SW 1271 (cell line): ENCODE measurements at regions not wholly inside any gene's neighbourhood (a gene's known extent, or its start where the extent isn't known, plus 50 kb on each side); places are given as distances from the start of the nearest gene placed in this dataset.

Experiments used
- DNase-seq, 2 experiments: peaks; one replicate each; lab custom pipeline; 2025; lab: John Stamatoyannopoulos, UW

DNA sequence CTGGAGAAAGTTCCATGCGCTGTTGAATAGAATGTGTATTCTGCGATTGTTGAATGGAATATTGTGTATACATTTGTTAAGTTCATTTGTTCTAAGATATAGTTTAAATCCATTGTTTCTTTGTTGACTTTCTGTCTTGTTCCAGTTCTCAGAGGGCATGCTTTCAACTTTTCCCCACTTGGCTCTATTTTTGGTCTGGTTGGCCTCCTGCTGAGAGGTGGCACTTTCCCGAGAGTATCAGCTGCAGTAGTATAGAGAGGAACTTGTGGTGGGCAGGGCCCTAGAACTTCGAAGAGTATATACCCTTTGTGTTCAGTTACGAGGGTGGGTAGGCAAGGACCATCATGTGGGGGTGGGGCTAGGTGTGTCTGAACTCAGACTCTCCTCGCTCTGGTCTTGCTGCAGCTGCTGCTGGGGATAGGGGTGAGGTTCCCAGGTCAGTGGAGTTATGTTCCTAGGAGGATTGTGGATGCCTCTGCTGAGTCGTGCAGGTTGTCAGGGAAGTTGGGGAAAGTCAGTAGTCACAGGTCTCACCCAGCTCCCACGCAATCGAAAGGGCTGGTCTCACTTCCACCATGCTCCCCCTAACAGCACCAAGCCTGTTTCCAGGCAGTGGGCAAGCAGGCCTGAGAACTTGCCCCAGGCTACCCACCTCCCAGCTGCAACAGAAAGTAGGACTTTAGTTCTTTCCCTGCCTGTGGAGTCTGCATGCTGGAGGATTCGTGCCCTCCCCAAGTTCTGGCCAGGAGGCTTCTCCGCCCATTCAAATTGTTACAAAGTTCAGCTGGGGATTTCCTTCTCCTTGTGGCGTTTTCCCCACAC lies 118.9 kb upstream of the SSTR4 start:
- no peak for DNase-seq

DNA sequence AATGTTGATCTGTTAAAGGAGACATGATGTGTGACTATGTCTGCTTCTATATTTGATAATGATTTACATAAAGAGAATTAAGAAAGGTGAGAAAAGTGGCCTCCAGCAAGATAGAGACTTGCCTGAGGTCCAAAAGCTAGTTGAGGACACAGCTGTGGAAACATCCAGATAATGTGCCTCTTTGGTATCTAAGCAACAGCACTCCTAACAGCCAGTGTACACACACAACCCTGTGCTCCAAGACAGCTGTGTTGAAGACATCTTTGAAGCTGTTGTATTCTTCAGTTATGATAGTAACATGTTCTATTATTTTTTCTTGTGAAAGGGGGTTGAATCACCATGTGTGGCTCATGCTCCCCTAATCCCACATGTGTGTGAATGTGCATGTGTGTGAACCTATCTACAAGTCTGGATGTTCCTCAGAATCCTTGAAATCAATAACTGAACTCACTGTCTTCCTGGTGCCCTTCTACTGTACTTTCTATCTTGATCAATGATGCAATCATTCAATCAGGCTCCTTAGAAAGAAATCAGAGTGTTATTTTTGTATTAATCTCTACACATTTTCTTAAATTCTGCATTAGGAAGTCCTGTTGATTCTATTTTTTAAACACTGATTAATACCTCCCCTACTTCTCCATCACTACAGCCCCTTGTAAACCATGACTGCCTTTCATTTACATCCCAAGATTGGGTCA lies 116.7 kb upstream of the SSTR4 start:
- DNase-seq: no peak

DNA sequence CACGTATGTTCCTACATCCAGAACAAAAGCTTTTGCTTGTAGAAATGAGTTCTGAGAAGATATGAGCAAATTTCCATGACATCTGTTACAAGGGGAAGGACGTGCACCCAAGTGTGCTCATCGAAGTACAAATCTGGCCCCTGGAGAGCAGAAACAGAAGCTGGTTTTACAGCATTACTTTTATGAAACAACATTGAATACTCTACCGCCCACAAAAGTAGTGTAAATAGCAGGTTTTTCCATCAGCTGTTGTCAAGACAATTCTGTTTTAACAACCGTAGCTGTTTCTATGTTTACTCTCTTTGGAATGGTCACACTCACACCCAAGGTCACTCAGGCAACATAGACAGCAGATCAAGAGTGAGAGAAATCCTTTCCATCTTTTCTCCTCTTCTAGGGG lies 114.2 kb upstream of the SSTR4 start:
- DNase-seq: no peak

DNA sequence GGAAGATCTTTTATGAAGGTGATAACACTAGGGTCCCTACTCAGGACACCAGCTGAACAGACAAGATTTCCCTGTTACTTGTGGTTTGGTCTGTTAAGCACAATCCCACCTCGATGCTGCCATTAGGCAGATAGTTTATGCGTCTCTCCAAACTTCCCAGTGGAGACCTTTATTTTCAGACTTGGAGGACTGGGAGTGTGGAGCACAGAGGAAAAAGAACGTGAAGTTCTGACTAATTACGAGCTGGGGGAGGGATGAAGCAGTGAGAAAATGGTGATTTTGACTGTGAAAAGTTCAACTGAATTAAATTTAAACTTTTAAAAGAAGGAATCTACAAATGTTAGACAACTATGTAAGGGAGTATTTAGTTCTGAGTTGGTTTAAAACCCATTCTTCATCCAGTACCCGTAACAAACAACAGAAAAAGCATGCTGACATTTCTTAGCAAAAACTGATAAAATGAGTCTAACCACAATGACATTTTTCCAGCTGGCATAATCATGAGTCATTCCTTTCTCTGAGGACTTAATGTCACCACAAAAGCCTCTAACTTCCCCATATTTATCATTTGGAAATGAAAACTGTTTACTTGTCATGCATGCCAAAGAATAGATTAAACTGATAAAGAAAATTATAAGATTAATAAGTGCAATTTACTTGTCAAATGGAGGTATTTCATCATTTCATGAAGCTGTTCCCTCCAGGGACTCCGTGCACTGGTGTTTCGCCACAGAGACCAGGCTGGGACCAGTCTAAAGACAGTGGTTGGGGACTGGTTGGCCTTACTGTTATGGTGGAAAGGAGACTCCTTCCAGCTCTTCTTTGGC lies 113.3 kb upstream of the SSTR4 start:
- DNase-seq: peak; percentile 11 to 83

DNA sequence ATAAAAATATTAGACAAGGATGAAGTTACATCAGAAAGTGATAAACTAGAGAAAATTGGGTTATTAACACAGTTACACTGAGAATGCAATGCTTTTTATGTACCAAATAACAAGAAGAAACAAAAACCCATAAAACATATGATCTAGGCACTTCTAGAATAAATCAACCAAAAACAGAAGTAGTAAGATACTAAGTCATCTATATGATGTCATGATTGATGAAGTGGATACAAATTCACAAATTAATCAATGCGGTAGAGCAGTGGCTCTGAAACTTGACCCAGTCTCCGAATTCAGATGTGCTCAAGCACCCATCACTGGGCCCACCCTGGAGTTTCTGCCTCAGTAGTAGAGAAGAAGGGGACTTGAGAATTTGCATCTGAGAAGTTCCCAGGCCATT lies 112.1 kb upstream of the SSTR4 start:
- no peak for DNase-seq

DNA sequence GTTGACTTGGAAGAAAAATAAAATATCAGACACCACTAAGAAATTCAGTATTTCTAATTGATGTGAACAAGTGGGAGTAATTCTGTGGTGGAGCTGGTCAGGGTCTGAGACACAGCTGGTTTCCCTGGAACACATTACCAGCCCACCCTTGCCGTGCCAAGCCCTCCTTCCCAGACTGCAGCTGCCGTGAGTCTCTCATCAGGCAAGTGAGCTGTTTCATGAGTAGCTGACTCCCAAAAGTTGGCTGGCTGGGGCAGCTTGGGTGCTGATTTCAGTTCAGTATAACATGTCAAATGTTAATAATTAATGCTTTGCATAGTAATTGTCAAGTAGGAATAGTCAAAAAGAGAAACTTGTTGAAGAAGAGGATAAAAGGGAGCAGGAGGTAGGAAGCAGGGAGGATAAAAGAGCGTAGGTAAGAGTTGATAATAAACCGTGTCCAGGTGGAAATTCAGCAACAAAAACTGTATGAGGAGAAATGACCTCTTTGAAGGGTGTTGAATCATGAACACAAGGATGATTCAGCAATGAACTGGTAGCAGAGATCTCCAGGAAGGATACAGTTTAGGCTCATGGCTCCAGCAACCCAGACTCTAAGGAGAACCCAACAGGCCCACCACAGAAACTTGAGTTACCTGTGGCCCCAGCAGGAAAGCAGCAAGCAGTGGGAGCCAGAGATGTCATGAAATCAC lies 110.9 kb upstream of the SSTR4 start:
- no peak for DNase-seq

DNA sequence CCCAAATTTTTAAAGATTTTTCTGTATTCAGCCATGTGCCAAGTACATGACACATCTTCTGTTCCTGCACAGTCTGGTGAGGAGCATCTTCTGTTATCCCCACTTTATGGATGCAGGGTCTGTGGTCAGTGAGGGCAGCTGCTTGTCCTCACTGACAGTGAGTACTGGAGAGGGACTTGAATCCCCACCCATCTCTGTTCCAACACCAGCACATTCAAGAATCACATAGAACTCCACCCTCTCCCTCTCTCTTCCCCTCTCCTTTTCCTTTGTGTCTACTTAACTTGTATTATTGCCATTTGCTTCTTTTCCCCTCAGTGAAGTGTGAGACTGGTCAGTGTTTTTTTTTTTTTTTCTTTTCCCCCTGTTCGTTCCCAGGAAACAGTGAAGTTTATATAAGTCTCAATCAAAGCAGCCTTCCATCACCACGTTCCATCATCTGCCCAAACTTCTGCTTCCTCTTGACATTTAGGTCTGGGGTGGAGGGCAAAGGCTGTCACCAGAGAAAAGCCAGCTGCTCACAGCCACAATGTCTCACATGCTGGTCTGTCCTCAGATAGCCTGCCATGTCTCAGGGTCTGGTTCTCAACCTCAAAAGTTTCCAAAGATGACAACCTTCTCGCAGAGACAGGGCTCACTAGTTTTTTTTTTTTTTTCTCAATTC lies 110.0 kb upstream of the SSTR4 start:
- DNase-seq: no peak

DNA sequence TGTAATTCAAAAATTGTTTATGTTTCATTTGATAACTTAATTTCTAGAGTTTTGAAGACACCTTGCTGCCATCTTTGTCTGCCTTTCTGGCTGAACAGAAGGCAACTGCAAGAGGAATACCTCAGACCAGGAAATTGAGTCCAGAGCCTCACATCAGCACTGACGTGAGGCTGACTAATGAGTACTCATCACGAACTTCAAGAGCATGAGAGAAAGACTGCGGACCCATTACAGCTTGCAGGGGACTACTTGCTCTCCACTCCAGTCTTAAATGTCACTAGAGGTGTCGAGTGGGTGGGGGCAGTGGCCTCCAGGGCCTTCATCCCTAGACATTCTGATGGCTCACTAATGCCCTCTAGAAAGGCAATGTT lies 109.5 kb upstream of the SSTR4 start:
- DNase-seq: no peak

DNA sequence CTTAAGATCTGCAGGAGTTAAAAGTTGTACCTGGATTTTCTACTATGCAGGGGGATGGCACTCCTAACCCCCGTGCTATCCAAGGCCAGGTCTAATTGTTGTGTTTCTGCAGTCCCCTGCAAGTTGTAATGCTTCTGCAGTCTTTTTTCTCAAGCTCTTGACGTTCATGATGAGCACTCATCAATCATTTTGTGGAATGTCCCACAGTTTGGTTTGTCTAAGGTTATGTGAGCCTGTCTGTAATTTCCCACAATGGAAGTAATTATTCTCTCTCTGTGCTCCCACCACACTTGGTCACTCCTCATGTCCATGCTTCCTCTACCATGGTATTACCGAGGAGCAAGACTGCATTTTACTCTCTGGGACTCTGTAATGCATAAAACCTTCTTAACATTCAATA lies 107.6 kb upstream of the SSTR4 start:
- no peak for DNase-seq

DNA sequence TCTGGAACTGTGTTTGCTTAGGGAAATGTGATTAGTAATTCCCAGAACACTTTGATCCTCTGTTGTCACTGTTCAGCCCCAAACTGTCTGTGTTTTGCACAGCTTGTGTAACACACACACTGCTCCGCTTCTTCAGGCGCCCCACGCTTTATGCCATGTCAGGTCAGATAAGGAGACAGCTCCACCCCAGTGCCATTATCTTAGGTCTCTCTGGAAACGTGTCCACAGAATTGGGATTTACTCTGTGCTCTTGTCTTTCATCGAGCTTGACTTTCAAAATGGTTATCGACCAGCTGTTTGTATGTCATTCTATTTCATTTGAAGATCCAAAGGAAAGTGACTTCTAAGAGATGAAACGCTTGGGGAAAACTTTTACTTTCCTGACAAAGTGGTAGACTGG lies 106.4 kb upstream of the SSTR4 start:
- no peak for DNase-seq

DNA sequence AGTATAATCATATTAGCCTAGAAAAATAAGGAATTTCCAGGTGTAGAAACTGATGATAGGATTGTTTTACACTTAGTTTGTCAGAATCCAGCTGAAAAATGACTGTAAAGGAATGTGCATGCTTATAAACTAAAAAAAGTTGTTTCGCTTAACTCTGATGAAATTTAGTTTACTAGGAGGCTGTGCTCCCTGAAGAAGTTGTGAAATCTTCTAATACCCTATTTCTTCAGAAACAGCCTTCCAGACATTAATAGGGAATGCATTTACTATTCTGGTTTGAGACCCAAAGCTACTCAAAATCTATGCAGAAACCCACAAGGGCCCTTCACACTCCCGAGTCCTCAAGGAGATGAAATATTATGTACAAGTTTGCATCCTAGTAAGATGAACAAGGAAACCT lies 105.5 kb upstream of the SSTR4 start:
- no peak for DNase-seq

DNA sequence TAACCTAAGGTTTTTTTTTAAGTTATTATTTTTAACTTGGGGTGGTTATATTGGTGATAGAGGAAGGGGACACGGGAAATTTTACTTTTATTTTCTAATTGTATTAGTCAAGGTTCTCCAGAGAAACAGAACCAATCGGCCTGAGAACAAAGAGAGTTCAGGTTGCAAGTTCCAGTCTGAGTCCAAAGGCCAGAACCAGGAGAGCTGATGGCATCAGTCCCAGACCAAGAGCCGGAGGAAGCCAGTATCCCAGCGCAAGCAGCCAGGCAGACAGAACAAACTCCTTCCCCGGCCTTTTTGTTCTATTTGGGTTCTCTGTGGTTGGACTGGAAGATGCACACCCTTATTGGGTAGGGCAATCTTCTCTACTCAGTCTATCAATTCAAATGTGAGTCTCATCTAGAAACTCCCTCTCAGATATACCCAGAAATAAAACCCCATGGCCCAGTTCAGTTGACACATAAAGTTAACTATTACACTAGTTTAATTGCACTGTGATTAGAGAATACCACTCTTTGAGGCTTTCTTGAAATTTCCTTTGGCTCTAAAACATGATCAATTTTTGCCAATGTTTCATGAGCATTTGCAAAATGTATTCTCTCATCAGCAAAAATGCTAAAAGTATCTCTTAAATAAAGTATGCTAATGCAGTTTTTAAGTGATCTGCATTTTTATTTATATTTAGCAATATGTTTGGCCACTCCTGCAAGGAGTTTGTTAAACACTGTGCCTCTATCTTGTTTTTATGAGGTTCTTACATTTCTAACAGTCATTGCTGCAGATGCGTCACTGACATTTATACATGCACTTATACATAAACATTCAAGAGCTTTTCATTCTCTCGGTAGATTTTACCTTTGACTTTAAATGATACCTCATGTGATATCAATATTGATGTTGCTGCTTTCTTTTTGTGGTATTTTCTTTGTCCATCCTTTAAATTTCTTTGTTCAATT lies 103.2 kb upstream of the SSTR4 start:
- DNase-seq: no peak

DNA sequence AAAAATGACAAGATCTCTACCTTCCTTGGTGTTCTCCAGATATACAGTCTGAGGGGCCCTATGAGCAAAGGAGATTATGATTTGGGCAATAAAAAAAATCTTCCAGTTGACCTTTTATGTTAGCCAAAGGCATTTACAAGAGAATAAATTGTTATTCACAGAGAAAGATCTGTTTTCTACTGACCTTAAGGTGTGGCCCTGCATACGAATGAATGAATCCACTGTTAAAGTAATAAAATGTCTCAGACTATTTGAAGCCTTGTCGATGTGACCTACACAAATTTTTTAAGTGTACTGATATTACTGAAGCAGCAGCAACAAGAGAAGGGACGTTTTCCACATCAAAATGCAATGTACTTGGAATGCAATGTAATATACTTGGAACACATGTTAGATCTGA lies 95.9 kb upstream of the SSTR4 start:
- no peak for DNase-seq

DNA sequence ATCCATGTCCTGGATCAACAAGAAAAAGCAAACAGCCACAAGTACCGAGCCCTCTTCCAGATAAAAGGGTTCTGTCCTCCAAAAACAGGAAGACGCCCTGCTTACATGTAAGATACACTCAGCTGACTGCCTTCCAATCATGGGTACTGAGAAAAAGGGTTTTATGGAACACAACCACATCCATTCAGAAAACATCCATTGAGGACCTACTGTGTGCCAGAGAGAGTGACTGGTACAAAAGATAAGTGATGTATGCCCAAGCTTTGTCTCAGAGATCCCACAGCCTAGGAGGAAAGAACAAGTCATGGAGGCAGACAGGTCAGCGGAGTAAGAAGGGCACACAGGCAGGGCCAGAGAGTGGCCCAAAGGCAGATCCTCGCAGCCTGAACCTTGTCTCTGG lies 94.8 kb upstream of the SSTR4 start:
- DNase-seq: no peak

DNA sequence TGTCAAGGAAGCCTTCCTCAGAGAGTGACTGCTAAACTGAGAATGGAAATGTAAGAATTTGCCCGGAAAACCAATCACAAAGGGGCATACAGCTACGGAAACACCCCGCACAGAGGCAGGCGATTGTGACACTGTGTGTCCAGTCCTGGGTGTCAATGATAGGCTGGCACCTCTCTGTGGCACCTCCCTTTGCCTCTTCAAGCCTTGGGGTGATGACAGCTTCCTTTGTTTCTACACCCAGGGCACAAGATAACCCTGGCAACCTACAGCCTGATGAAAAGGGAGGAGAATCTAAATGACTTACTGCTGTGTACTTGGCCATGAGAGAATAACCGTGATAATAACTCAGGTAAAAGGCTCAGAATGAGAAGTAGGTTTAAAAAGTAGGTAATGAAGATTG lies 93.6 kb upstream of the SSTR4 start:
- DNase-seq: no peak

DNA sequence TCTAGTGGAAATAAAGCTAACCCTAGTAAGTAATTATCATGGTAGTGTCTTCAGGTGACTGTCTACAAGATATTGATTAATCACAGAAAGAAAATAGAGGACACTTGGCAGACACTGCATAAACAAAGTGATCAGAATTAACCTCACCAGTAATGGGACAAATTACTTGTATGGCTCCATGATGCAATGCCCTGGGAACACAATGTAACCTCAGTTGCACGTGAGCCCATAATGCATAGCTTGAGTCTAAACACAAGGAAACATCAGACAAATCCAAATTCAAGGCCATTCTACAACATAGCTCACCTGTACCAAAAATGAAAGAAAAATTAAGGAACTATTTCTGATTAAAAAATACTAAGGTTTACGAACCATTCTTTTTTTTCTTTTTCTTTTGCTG lies 92.4 kb upstream of the SSTR4 start:
- no peak for DNase-seq

DNA sequence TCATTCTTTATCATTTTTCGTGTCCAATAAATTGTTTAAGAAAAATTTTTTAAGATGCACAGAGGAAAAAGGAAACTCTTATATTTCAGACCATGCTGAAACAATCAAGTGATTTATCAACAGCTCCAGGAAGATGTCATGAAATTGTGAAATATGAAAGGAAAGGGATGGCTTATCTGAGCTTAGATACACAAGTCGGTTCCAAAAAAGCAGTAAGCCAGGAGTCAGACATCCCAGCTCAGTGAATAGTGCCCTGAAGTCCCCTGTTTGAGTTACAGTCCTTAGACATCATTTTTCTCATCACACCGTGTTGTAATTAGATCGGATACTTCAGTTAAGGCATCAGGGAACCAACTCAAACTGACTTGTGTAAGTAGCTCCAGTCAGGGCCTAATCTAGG lies 91.0 kb upstream of the SSTR4 start:
- no peak for DNase-seq

DNA sequence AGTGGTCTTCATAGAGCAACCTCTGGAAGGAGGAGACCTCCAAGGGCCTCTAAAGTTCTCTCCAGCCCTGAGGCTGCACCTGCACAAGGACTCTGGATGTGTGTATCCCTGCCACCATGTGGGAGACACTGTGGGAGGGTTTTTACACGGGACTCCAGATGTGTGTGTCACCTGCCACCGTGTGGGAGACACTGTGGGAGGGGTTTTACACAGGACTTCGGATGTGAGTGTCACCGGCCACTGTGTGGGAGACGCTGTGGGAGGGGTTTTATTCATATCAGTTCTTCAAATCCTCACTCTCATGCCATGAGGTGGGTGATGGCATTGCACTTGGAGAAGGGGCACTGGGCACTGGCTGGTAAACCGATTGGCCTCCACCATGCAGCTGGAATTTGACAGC lies 90.2 kb upstream of the SSTR4 start:
- no peak for DNase-seq

DNA sequence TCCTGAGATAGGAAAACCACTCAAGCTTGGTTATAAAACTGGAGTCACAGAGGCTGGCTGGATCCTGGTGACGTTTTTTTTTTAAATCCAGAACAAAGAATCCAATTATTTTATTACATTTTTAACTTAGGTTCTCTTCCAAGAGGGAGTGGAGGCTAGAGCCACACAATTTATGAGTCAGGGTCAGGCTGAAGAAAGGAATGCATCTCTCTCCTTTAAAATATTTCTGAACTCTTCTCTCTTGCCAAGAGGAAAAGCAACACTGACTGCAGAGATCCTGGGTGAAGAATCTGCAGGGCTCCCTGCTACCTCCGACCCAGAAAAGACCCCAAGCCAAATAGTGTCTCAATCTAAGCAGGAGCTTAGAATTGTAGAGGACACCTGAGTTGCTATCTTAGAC lies 88.5 kb upstream of the SSTR4 start:
- no peak for DNase-seq

DNA sequence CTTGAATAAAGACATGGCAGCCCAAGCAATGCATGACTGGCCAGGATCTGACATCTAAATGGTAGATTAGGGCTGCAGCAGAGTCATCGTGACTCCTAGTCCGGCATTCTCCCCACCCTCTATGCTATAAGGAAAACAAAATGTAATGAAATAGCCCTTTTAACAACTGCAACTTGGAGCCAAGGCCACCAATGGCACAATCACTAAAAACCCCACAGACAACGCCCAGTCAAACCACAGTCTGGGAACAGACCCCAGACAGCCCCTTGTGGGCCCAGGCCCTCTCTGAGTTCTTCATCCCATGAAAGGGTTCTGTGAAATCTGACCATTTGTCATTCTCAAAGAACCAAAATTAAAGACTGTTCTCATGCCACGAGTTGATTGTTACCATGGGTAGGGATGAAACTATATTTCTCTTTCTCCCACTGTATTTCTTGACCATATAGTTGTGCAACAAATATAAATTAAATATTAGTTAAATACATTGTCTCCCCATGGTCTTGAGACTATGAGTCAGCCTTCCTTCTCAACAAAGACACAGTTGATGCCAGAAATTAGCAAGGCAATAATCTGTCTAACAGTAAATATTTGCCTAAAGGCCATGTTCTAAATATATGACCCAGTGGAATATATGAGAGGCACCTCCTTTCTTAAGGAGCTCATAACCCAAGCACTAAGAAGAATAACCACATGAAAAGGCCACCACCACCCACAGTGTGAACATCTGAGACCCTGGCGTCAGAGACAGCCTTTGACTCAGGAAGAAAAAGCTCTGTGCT lies 85.6 kb upstream of the SSTR4 start:
- no peak for DNase-seq
